ENCODE measurements at regions not wholly inside any gene's neighbourhood (a gene's known extent, or its start where the extent isn't known, plus 50 kb on each side); places are given as distances from the start of the nearest gene placed in this dataset.

- no peaks in the 10 kb centered on the region for H3K9me3 ChIP-seq (ENCODE audit: low read length)
- no peaks in the 10 kb centered on the region for H3K79me2 ChIP-seq (replicated peaks; ENCODE audit: insufficient read depth, low read length)
- H3K27me3 ChIP-seq (ENCODE audit: insufficient read depth, low read depth, low read length), result peaks cover 29% of the 10 kb centered on the region
- H3K4me3 ChIP-seq (ENCODE audit: low read length), result no peak overlapping the region
- H3F3A ChIP-seq (ENCODE audit: insufficient read depth, low read length, poor library complexity, severe bottlenecking), result no peaks in the 10 kb centered on the region
- H3K27ac ChIP-seq (ENCODE audit: low read length), result no peak overlapping the region
- no peaks in the 10 kb centered on the region for H3K36me3 ChIP-seq (ENCODE audit: insufficient read depth, low read length)
- no peak overlapping the region for H3K9ac ChIP-seq (ENCODE audit: low read length)
- no peaks in the 10 kb centered on the region for H3K9me2 ChIP-seq (ENCODE audit: insufficient read depth, low read length)
- no peak for TF ChIP-seq MXI1 (conservative IDR thresholded peaks at IDR 0.05; ENCODE audit: poor library complexity, severe bottlenecking)
- no peak for TF ChIP-seq SMC3 (conservative IDR thresholded peaks at IDR 0.05; ENCODE audit: poor library complexity)
- TF ChIP-seq TAF1 (IDR thresholded peaks at IDR 0.05; ENCODE audit: low read depth), result no peak
- no peak for TF ChIP-seq RAD21 (conservative IDR thresholded peaks at IDR 0.05)
- TF ChIP-seq POLR2AphosphoS5 (IDR thresholded peaks at IDR 0.05), result no peak
- H3K4me2 ChIP-seq (ENCODE audit: low read length), result no peak overlapping the region
- no peaks in the 10 kb centered on the region for H4K20me1 ChIP-seq (ENCODE audit: insufficient read depth)
- no peak overlapping the region for H2AFZ ChIP-seq (ENCODE audit: low read depth, low read length)
Observed at GRCh38 chr3:198109883-198110282, 149.9 kb downstream of the LMLN start.

- TF ChIP-seq SMC3 (conservative IDR thresholded peaks at IDR 0.05; ENCODE audit: poor library complexity), result no peak
- TF ChIP-seq REST (IDR thresholded peaks at IDR 0.05; ENCODE audit: borderline replicate concordance), result no peak
- no peak for TF ChIP-seq MXI1 (conservative IDR thresholded peaks at IDR 0.05; ENCODE audit: poor library complexity, severe bottlenecking)
- no peak for TF ChIP-seq TAF1 (IDR thresholded peaks at IDR 0.05; ENCODE audit: low read depth)
- no peak for TF ChIP-seq POLR2AphosphoS5 (IDR thresholded peaks at IDR 0.05)
- no peak for TF ChIP-seq EZH2 (IDR thresholded peaks at IDR 0.05; ENCODE audit: borderline replicate concordance, insufficient read depth, low read length, poor library complexity, severe bottlenecking)
- TF ChIP-seq CTCF (IDR thresholded peaks at IDR 0.05; ENCODE audit: poor library complexity, severe bottlenecking), result no peak
- no peak for TF ChIP-seq RAD21 (conservative IDR thresholded peaks at IDR 0.05)
- TF ChIP-seq EP300 (conservative IDR thresholded peaks at IDR 0.05; ENCODE audit: poor library complexity, severe bottlenecking), result no peak
- Histone ChIP-seq H4K20me1 (ENCODE audit: insufficient read depth) (no peaks in the 10 kb centered on the region), H3K9me2 (ENCODE audit: insufficient read depth, low read length) (no peaks in the 10 kb centered on the region), H3K9me3 (ENCODE audit: low read length) (no peaks in the 10 kb centered on the region), H2AFZ (ENCODE audit: low read depth, low read length) (no peak overlapping the region), H3K4me3 (ENCODE audit: low read length) (no peak overlapping the region), H3K79me2 (replicated peaks; ENCODE audit: insufficient read depth, low read length) (no peaks in the 10 kb centered on the region), H3K27me3 (ENCODE audit: insufficient read depth, low read depth, low read length) (peaks cover 29% of the 10 kb centered on the region), H3K4me2 (ENCODE audit: low read length) (no peak overlapping the region), H3K36me3 (ENCODE audit: insufficient read depth, low read length) (no peaks in the 10 kb centered on the region), H3K9ac (ENCODE audit: low read length) (no peak overlapping the region), H3F3A (ENCODE audit: insufficient read depth, low read length, poor library complexity, severe bottlenecking) (no peaks in the 10 kb centered on the region), H3K27ac (ENCODE audit: low read length) (no peak overlapping the region)
Observed at GRCh38 chr3:198112031-198112430, 152.0 kb downstream of the LMLN start.

All from neural cell (in vitro differentiated cells).